ENCODE measurements at regions not wholly inside any gene's neighbourhood (a gene's known extent, or its start where the extent isn't known, plus 50 kb on each side); places are given as distances from the start of the nearest gene placed in this dataset.

DNA sequence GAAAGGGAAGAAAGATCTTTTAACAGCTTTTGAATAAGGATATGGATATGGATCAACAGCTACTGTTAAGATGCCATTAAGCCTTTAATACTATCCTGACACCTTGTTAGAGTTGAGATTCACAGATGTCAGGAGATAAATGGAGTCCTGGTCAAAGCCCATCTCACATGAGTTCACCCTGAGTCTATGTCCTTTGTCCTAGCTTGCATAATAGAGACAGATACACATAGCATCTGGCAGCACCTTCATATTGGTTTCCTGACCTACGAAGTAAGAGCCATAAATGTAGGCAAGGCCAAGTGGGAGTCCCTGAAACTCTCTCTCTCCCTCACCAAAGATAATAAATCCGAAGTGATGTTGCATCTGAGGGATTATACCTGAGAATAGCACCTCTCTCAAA lies 79.1 kb upstream of the F13A1 start:
- Histone ChIP-seq H3K27ac (no peak overlapping the region), H3K27me3 (ENCODE audit: low read depth) (no peaks in the 10 kb centered on the region), H3K4me1 (peaks cover 10% of the 10 kb centered on the region), H3K36me3 (no peaks in the 10 kb centered on the region), H3K4me3 (no peak overlapping the region), H3K9me3 (no peaks in the 10 kb centered on the region)
- intact Hi-C loops (cut with DNase I), result no loop called here
- ATAC-seq, result no peak
- DNase-seq, result no peak
- TF ChIP-seq, protein P1, sequence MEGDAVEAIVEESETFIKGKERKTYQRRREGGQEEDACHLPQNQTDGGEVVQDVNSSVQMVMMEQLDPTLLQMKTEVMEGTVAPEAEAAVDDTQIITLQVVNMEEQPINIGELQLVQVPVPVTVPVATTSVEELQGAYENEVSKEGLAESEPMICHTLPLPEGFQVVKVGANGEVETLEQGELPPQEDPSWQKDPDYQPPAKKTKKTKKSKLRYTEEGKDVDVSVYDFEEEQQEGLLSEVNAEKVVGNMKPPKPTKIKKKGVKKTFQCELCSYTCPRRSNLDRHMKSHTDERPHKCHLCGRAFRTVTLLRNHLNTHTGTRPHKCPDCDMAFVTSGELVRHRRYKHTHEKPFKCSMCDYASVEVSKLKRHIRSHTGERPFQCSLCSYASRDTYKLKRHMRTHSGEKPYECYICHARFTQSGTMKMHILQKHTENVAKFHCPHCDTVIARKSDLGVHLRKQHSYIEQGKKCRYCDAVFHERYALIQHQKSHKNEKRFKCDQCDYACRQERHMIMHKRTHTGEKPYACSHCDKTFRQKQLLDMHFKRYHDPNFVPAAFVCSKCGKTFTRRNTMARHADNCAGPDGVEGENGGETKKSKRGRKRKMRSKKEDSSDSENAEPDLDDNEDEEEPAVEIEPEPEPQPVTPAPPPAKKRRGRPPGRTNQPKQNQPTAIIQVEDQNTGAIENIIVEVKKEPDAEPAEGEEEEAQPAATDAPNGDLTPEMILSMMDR (IDR thresholded peaks at IDR 0.05), result no peak

DNA sequence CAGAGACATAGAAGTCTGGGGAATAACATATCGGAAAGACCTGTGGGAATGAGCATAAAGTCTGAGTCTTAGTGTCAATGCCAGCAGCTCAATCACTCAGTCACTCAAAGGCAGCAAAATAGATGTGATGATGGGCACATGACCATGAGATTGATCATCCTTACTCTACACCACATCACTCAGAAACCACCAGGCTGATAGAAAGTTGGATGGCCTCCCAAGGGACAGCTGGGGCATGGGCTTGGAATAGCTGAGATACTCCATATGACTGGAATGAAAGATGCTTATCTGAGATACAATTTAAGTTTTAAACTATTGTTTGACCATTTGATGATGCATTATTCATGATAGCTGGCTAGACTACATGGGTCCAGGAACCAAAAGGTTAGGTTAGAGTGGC lies 80.9 kb upstream of the F13A1 start:
- no peaks in the 10 kb centered on the region for H3K36me3 ChIP-seq
- H3K9me3 ChIP-seq, result no peaks in the 10 kb centered on the region
- H3K27ac ChIP-seq, result no peak overlapping the region
- no peaks in the 10 kb centered on the region for H3K27me3 ChIP-seq (ENCODE audit: low read depth)
- DNase-seq (no peak), ATAC-seq (no peak)
- no peak overlapping the region for H3K4me3 ChIP-seq
- TF ChIP-seq, protein P1 (IDR thresholded peaks at IDR 0.05), result no peak
- no peaks in the 10 kb centered on the region for H3K4me1 ChIP-seq
- intact Hi-C loops (cut with DNase I), result no loop called here

DNA sequence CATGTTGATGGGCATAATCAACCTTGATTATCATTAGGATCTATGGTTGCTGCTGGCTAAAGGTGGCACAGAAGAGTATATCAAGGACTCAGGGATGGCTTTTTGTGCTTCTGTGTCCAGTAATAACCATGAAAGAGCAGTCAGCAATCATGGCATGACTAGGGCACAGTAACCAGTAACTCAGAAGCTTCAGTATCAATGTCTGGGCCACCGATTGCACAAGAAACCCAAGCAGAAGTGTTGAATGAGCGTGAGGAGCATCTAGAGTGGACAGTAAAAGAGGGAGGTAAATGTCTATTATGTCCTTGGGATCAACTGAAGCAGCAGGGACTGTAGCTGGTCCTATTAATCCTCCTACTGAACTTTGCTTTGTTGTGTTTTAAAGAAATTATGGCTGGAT lies 81.5 kb upstream of the F13A1 start:
- H3K36me3 ChIP-seq, result no peaks in the 10 kb centered on the region
- H3K4me1 ChIP-seq, result no peaks in the 10 kb centered on the region
- TF ChIP-seq, protein P1 (IDR thresholded peaks at IDR 0.05), result no peak
- no peak overlapping the region for H3K4me3 ChIP-seq
- ATAC-seq (no peak), DNase-seq (no peak)
- H3K9me3 ChIP-seq, result no peaks in the 10 kb centered on the region
- intact Hi-C loops (cut with DNase I), result no loop called here
- H3K27ac ChIP-seq, result no peak overlapping the region
- H3K27me3 ChIP-seq (ENCODE audit: low read depth), result no peaks in the 10 kb centered on the region

DNA sequence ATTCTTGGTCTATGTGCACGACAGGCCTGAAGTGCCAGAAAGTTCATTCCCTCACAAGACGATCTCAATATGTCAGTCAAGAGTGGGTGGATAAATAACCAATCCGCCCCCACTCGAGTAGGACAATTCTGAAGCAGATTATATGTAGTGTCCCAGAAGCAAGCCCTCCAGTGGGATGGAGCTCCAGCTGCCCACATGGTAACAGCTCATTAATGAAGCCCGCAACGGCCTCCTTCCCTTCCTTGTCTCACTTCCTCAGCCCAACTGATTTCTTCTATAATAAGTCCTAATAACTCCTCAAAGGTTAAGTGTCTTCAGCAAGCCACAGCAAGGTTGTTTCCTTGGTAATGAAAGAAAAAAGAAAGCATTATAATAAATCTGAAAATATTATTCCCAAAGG lies 82.1 kb upstream of the F13A1 start:
- no peaks in the 10 kb centered on the region for H3K9me3 ChIP-seq
- intact Hi-C loops (cut with DNase I), result no loop called here
- TF ChIP-seq, protein P1 (IDR thresholded peaks at IDR 0.05), result no peak
- H3K27ac ChIP-seq, result no peak overlapping the region
- H3K4me3 ChIP-seq, result no peak overlapping the region
- DNase-seq (no peak), ATAC-seq (no peak)
- no peaks in the 10 kb centered on the region for H3K4me1 ChIP-seq
- no peaks in the 10 kb centered on the region for H3K36me3 ChIP-seq
- no peaks in the 10 kb centered on the region for H3K27me3 ChIP-seq (ENCODE audit: low read depth)

DNA sequence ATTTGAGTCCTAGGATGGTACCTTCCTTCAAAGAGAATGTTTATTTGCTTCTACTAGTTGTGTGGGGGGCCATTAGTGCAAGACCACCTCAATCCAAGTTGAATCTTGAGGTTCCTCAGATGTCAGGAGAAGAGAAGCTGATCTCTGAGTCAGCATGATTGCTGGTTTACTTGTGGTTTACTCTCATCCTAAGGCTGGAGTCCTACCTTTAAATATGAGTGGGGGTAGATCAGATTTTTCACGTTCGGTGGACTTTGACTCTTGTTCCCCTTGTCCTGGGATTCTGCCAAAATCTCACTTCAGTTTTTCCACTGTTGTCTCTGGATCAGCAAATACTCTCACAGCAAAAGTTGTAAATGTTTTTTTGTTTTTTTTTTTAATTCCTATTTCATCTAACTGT lies 84.6 kb upstream of the F13A1 start:
- H3K9me3 ChIP-seq, result no peaks in the 10 kb centered on the region
- no peaks in the 10 kb centered on the region for H3K4me1 ChIP-seq
- H3K36me3 ChIP-seq, result no peaks in the 10 kb centered on the region
- no peak for DNase-seq
- intact Hi-C loops (cut with DNase I), result no loop called here
- H3K27me3 ChIP-seq (ENCODE audit: low read depth), result no peaks in the 10 kb centered on the region
- ATAC-seq, result no peak
- H3K27ac ChIP-seq, result no peak overlapping the region
- H3K4me3 ChIP-seq, result no peak overlapping the region
- TF ChIP-seq, protein P1 (IDR thresholded peaks at IDR 0.05), result no peak
